Adrenal gland (tissue), 5 donors: ENCODE measurements at regions not wholly inside any gene's neighbourhood (a gene's known extent, or its start where the extent isn't known, plus 50 kb on each side); places are given as distances from the start of the nearest gene placed in this dataset.

ENCODE experiments used
- POLR2A ChIP-seq, 2 donors: fragments of 450-650 bp; IDR thresholded peaks; one replicate each; pipeline ENCODE4 v1.6.1; 2017; ENCODE audit warnings: antibody characterized with exemption in 2 of 2, mild to moderate bottlenecking in 2 of 2, moderate library complexity in 1 of 2
- TF ChIP-seq, protein P1 (sequence below), 6 experiments: fragments of 450-650 bp in 4 of 6; fragments of 200-600 bp in 2 of 6; sonication (generic) in 1 of 6; IDR thresholded peaks; 1 replicate in 5 of 6; 2 replicates in 1 of 6; pipeline versions ENCODE4 v1.5.1 to v1.8.0; 2016 to 2021; ENCODE audit warnings: antibody characterized with exemption in 6 of 6, mild to moderate bottlenecking in 2 of 6, moderate library complexity in 1 of 6
- donor health status: DM: no; HTN: no; CAD: no.

GRCh38 chr10:120313715-120314114 lies 143.3 kb upstream of the PLPP4 start:
- TF ChIP-seq, protein P1, sequence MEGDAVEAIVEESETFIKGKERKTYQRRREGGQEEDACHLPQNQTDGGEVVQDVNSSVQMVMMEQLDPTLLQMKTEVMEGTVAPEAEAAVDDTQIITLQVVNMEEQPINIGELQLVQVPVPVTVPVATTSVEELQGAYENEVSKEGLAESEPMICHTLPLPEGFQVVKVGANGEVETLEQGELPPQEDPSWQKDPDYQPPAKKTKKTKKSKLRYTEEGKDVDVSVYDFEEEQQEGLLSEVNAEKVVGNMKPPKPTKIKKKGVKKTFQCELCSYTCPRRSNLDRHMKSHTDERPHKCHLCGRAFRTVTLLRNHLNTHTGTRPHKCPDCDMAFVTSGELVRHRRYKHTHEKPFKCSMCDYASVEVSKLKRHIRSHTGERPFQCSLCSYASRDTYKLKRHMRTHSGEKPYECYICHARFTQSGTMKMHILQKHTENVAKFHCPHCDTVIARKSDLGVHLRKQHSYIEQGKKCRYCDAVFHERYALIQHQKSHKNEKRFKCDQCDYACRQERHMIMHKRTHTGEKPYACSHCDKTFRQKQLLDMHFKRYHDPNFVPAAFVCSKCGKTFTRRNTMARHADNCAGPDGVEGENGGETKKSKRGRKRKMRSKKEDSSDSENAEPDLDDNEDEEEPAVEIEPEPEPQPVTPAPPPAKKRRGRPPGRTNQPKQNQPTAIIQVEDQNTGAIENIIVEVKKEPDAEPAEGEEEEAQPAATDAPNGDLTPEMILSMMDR (IDR thresholded peaks at IDR 0.05), result no peak
- no peak for TF ChIP-seq POLR2A (IDR thresholded peaks at IDR 0.05)
